ENCODE measurements at regions not wholly inside any gene's neighbourhood (a gene's known extent, or its start where the extent isn't known, plus 50 kb on each side); places are given as distances from the start of the nearest gene placed in this dataset.

DNA sequence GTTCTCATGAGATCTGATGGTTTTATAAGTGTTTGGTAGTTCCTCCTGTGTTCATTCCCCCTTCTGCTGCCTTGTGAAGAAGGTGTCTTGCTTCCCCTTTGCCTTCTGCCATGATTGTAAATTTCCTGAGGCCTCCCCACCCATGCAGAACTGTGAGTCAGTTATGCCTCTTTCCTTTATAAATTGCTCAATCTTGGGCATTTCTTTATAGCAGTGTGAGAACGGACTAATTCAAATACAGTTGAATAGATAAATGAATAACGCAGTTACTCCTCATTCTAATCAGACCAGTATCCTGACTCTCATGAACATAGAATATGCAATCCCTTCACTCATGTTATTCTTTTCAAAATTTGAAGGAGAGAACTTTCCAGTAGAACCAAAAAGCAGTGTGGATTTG is 375.0 kb upstream of the FZD8 start:
- TF ChIP-seq POLR2AphosphoS5 (IDR thresholded peaks at IDR 0.05; ENCODE audit: insufficient read depth, low read depth, low read length), result no peak
- TF ChIP-seq, protein P1, sequence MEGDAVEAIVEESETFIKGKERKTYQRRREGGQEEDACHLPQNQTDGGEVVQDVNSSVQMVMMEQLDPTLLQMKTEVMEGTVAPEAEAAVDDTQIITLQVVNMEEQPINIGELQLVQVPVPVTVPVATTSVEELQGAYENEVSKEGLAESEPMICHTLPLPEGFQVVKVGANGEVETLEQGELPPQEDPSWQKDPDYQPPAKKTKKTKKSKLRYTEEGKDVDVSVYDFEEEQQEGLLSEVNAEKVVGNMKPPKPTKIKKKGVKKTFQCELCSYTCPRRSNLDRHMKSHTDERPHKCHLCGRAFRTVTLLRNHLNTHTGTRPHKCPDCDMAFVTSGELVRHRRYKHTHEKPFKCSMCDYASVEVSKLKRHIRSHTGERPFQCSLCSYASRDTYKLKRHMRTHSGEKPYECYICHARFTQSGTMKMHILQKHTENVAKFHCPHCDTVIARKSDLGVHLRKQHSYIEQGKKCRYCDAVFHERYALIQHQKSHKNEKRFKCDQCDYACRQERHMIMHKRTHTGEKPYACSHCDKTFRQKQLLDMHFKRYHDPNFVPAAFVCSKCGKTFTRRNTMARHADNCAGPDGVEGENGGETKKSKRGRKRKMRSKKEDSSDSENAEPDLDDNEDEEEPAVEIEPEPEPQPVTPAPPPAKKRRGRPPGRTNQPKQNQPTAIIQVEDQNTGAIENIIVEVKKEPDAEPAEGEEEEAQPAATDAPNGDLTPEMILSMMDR (IDR thresholded peaks at IDR 0.05; ENCODE audit: extremely low read depth in 1 of 2, insufficient read depth in 1 of 2, low read depth in 1 of 2, low read length in 2 of 2), result no peak
- no peak for TF ChIP-seq POLR2A (IDR thresholded peaks at IDR 0.05; ENCODE audit: low read depth, low read length)
- TF ChIP-seq GATA2 (IDR thresholded peaks at IDR 0.05; ENCODE audit: insufficient read depth, insufficient read length, low read depth, low read length), result no peak
- TF ChIP-seq EZH2 (IDR thresholded peaks at IDR 0.05; ENCODE audit: borderline replicate concordance, low read depth, low read length, severe bottlenecking), result no peak
- TF ChIP-seq, protein P2, sequence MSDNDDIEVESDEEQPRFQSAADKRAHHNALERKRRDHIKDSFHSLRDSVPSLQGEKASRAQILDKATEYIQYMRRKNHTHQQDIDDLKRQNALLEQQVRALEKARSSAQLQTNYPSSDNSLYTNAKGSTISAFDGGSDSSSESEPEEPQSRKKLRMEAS (IDR thresholded peaks at IDR 0.05; ENCODE audit: insufficient read depth, insufficient read length), result no peak
- TF ChIP-seq MYC (IDR thresholded peaks at IDR 0.05; ENCODE audit: low read depth, low read length), result no peak
- no peak for TF ChIP-seq FOS (IDR thresholded peaks at IDR 0.05; ENCODE audit: borderline replicate concordance, insufficient read depth, low read length)

Measured in endothelial cell of umbilical vein (primary cell).